ENCODE measurements at regions not wholly inside any gene's neighbourhood (a gene's known extent, or its start where the extent isn't known, plus 50 kb on each side); places are given as distances from the start of the nearest gene placed in this dataset.
A peak's percentile ranks its signal among the peaks of the same experiment; 100 is the strongest.
"Not testable (repeated sequence)": the region's sequence is repeated elsewhere in the genome, so short reads cannot be mapped to it uniquely, and the experiment has no call there.

GRCh38 chr18:8882632-8883408 lies 177.5 kb downstream of the MTCL1 start:
- Histone ChIP-seq H3K27ac (ENCODE audit: low read depth, low read length) (no peak overlapping the region), H3K9ac (ENCODE audit: low read depth, low read length) (no peak overlapping the region), H3K4me3 (ENCODE audit: low read length) (no peak overlapping the region), H3K9me3 (ENCODE audit: insufficient read depth, low read depth, low read length) (peaks cover 21% of the 10 kb centered on the region), H3K36me3 (ENCODE audit: insufficient read depth, low read length) (no peaks in the 10 kb centered on the region), H3K27me3 (ENCODE audit: insufficient read depth, low read length) (no peaks in the 10 kb centered on the region), H3K4me1 (ENCODE audit: insufficient read depth, low read length) (no peaks in the 10 kb centered on the region; the same call in 1 of the 2 replicates)
- 95% methylated on average over 13 of the region's 15 CpGs for WGBS

GRCh38 chr18:8883409-8883668 lies 178.0 kb downstream of the MTCL1 start:
- 94% methylated on average over 1 of the region's 1 CpG for WGBS

GRCh38 chr18:8887877-8888276 lies 182.5 kb downstream of the MTCL1 start:
- H3K27me3 ChIP-seq (ENCODE audit: insufficient read depth, low read length); H3K9ac ChIP-seq (ENCODE audit: low read depth, low read length); H3K27ac ChIP-seq (ENCODE audit: low read depth, low read length); H3K36me3 ChIP-seq (ENCODE audit: insufficient read depth, low read length); H3K4me3 ChIP-seq (ENCODE audit: low read length): not testable (repeated sequence)
- 97% methylated on average over 2 of the region's 2 CpGs for WGBS
- H3K9me3 ChIP-seq (ENCODE audit: insufficient read depth, low read depth, low read length), result peaks cover 11% of the 10 kb centered on the region; the same call in 1 of the 2 replicates
- peaks cover 19% of the 10 kb centered on the region for H3K4me1 ChIP-seq (ENCODE audit: insufficient read depth, low read length)

More at GRCh38 chr18:8883409-8883668, 178.0 kb downstream of the MTCL1 start:
- no peaks in the 10 kb centered on the region; the same call in 1 of the 2 replicates for H3K4me1 ChIP-seq (ENCODE audit: insufficient read depth, low read length)
- no peak overlapping the region for H3K27ac ChIP-seq (ENCODE audit: low read depth, low read length)
- no peaks in the 10 kb centered on the region for H3K36me3 ChIP-seq (ENCODE audit: insufficient read depth, low read length)
- no peaks in the 10 kb centered on the region for H3K27me3 ChIP-seq (ENCODE audit: insufficient read depth, low read length)
- H3K4me3 ChIP-seq (ENCODE audit: low read length), result no peak overlapping the region
- no peak overlapping the region for H3K9ac ChIP-seq (ENCODE audit: low read depth, low read length)
- H3K9me3 ChIP-seq (ENCODE audit: insufficient read depth, low read depth, low read length), result peaks cover 21% of the 10 kb centered on the region

- H3K4me3 ChIP-seq (ENCODE audit: low read length), result no peak overlapping the region
- H3K9ac ChIP-seq (ENCODE audit: low read depth, low read length), result no peak overlapping the region
- peak overlapping the region; percentile 47; the same call in 1 of the 2 replicates for H3K27ac ChIP-seq (ENCODE audit: low read depth, low read length)
- 92% methylated on average over 2 of the region's 2 CpGs for WGBS
- peaks cover 19% of the 10 kb centered on the region for H3K4me1 ChIP-seq (ENCODE audit: insufficient read depth, low read length)
- H3K27me3 ChIP-seq (ENCODE audit: insufficient read depth, low read length), result no peaks in the 10 kb centered on the region
- no peaks in the 10 kb centered on the region for H3K36me3 ChIP-seq (ENCODE audit: insufficient read depth, low read length)
- H3K9me3 ChIP-seq (ENCODE audit: insufficient read depth, low read depth, low read length), result no peaks in the 10 kb centered on the region; the same call in 1 of the 2 replicates
These were observed 184.1 kb downstream of the MTCL1 start for GRCh38 chr18:8889489-8889888.

DNA sequence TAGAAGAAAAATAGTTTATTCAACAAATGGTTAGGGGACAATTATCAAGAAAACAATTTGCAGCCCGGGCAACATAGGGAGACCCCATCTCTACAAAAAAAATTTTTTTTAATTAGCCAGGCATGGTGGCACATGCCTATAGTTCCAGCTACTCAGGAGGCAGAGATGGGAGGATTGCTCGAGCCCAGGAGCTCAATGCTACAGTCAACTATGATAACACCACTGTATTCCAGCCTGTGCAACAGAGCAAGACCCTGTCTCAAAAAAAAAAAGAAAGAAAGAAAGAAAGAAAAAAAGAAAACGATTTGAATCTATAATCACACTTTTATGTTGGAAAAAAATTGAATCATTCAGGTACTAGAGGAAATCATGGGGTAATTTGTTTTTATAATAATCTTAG lies 185.1 kb downstream of the MTCL1 start:
- H3K27ac ChIP-seq (ENCODE audit: low read depth, low read length), result peak overlapping the region; percentile 86
- not testable (repeated sequence) for H3K27me3 ChIP-seq (ENCODE audit: insufficient read depth, low read length); H3K9me3 ChIP-seq (ENCODE audit: insufficient read depth, low read depth, low read length); H3K36me3 ChIP-seq (ENCODE audit: insufficient read depth, low read length)
- peaks cover 19% of the 10 kb centered on the region for H3K4me1 ChIP-seq (ENCODE audit: insufficient read depth, low read length)
- WGBS, result 78% methylated on average over 2 of the region's 3 CpGs
- H3K9ac ChIP-seq (ENCODE audit: low read depth, low read length), result peak overlapping the region; percentile 62; the same call in 1 of the 2 replicates
- H3K4me3 ChIP-seq (ENCODE audit: low read length), result peak overlapping the region; percentile 20; the same call in 1 of the 2 replicates

DNA sequence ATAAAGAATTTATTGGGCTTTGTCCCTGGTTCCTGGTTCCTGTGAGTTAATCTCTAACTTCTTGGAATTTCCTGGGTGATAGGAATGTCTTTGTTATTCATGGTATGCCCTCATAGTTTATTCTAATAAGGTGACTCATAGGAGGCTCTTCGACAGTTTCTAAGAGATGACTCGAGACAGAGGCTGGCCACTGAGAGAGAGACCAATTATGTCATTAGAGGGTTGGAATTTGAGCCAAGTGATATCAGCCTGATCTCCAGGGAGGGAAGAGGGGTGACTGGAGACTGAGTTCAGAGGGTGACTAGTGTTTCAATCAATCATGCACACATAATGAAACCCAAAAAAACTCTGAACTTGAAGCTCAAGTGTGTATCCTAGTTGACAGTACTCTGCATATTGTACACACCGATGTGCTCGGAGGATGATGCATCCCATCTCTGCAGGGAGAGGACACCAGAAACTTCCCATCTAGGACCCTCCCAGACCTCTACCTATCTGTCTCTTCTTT lies 185.7 kb downstream of the MTCL1 start:
- Histone ChIP-seq H3K4me1 (ENCODE audit: insufficient read depth, low read length) (peaks cover 19% of the 10 kb centered on the region), H3K9me3 (ENCODE audit: insufficient read depth, low read depth, low read length) (no peaks in the 10 kb centered on the region; the same call in none of the 2 replicates), H3K27me3 (ENCODE audit: insufficient read depth, low read length) (no peaks in the 10 kb centered on the region), H3K9ac (ENCODE audit: low read depth, low read length) (peak overlapping the region; percentile 62), H3K36me3 (ENCODE audit: insufficient read depth, low read length) (no peaks in the 10 kb centered on the region), H3K27ac (ENCODE audit: low read depth, low read length) (peak overlapping the region; percentile 86), H3K4me3 (ENCODE audit: low read length) (peak overlapping the region; percentile 20; the same call in 1 of the 2 replicates)
- WGBS, result 45% methylated on average over 4 of the region's 4 CpGs

DNA sequence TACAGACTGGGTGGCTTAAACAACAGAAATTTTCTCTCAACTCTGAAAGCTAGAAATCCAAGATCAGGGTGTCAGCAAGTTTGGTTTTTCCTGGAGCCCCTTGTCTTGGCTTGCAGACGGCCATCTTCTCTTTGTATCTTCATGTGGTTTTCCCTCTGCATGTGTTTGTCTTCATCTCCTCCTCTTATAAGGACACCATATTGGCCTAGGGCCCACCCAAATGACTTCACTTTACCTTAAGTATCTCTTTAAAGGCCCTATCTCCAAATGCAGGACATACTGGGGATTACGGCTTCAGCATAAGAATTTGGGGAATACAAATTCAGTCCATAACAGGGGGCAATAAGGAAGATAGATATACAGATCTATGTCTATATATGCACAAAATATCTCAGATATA lies 187.9 kb downstream of the MTCL1 start:
- H3K27ac ChIP-seq (ENCODE audit: low read depth, low read length), result no peak overlapping the region
- no peaks in the 10 kb centered on the region for H3K27me3 ChIP-seq (ENCODE audit: insufficient read depth, low read length)
- peaks cover 19% of the 10 kb centered on the region for H3K4me1 ChIP-seq (ENCODE audit: insufficient read depth, low read length)
- H3K36me3 ChIP-seq (ENCODE audit: insufficient read depth, low read length), result no peaks in the 10 kb centered on the region
- H3K9ac ChIP-seq (ENCODE audit: low read depth, low read length), result no peak overlapping the region
- H3K4me3 ChIP-seq (ENCODE audit: low read length), result no peak overlapping the region
- 94% methylated on average over 2 of the region's 2 CpGs for WGBS
- H3K9me3 ChIP-seq (ENCODE audit: insufficient read depth, low read depth, low read length), result no peaks in the 10 kb centered on the region; the same call in none of the 2 replicates

DNA sequence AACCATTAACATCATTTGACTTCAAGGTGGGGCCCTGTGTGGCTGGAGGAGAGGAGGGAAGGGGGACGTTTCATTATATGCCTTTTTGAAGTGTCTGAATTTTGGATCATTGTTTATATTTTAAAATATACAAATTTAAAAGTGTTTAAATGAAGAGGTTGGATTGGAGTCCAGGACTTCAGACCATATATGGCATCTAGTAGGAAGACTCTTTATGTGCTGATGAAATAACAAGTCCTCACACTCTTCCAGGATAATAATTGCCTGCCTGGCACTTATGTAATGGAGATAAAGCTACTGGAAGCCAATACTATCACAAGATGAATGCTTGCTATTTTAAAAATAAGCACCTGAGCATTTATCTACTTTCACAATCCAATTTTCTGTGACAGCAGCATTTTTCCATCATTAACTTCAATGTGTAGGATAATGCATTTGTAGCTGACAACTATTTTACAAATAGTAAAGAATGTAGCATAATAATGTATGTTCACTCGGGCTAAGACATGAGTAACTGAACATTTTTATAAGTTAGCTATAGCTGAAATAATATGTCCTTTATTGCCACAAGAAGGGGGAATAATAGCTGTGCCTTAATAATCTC lies 188.4 kb downstream of the MTCL1 start:
- H3K9me3 ChIP-seq (ENCODE audit: insufficient read depth, low read depth, low read length), result no peaks in the 10 kb centered on the region; the same call in none of the 2 replicates
- no peaks in the 10 kb centered on the region for H3K27me3 ChIP-seq (ENCODE audit: insufficient read depth, low read length)
- H3K4me1 ChIP-seq (ENCODE audit: insufficient read depth, low read length), result peaks cover 19% of the 10 kb centered on the region
- no CpG with 5 or more reads among the region's 2 CpGs for WGBS
- no peak overlapping the region for H3K27ac ChIP-seq (ENCODE audit: low read depth, low read length)
- H3K9ac ChIP-seq (ENCODE audit: low read depth, low read length), result no peak overlapping the region
- H3K4me3 ChIP-seq (ENCODE audit: low read length), result no peak overlapping the region
- H3K36me3 ChIP-seq (ENCODE audit: insufficient read depth, low read length), result no peaks in the 10 kb centered on the region

DNA sequence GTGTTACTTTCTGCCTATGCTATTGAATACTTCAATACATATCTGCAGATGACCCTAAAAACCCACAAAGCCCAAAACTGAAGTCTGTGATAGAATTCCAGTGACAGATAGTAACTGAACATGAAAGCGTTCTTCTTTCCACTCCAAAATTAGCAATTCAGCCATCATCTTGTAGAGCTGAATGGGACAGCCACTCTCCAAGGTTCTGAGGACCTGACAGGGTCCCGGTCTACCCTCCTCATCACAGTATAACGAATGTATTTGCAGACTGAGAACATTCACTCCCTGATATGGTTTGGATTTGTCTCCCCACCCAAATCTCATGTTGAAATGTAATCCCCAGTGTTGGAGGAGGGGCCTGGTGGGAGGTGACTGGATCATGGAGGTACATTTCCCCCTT lies 189.5 kb downstream of the MTCL1 start:
- WGBS, result 77% methylated on average over 3 of the region's 3 CpGs
- no peaks in the 10 kb centered on the region for H3K36me3 ChIP-seq (ENCODE audit: insufficient read depth, low read length)
- no peaks in the 10 kb centered on the region; the same call in 1 of the 2 replicates for H3K9me3 ChIP-seq (ENCODE audit: insufficient read depth, low read depth, low read length)
- H3K27ac ChIP-seq (ENCODE audit: low read depth, low read length), result no peak overlapping the region
- H3K9ac ChIP-seq (ENCODE audit: low read depth, low read length), result no peak overlapping the region
- no peak overlapping the region for H3K4me3 ChIP-seq (ENCODE audit: low read length)
- H3K4me1 ChIP-seq (ENCODE audit: insufficient read depth, low read length), result peaks cover 17% of the 10 kb centered on the region
- H3K27me3 ChIP-seq (ENCODE audit: insufficient read depth, low read length), result no peaks in the 10 kb centered on the region

- Histone ChIP-seq H3K27me3 (ENCODE audit: insufficient read depth, low read length) (no peaks in the 10 kb centered on the region), H3K4me3 (ENCODE audit: low read length) (no peak overlapping the region), H3K4me1 (ENCODE audit: insufficient read depth, low read length) (peaks cover 12% of the 10 kb centered on the region), H3K27ac (ENCODE audit: low read depth, low read length) (no peak overlapping the region), H3K9me3 (ENCODE audit: insufficient read depth, low read depth, low read length) (no peaks in the 10 kb centered on the region; the same call in 1 of the 2 replicates), H3K9ac (ENCODE audit: low read depth, low read length) (no peak overlapping the region), H3K36me3 (ENCODE audit: insufficient read depth, low read length) (no peaks in the 10 kb centered on the region)
- WGBS, result 91% methylated on average over 1 of the region's 1 CpG
These were observed 190.0 kb downstream of the MTCL1 start for GRCh38 chr18:8895341-8895740.

DNA sequence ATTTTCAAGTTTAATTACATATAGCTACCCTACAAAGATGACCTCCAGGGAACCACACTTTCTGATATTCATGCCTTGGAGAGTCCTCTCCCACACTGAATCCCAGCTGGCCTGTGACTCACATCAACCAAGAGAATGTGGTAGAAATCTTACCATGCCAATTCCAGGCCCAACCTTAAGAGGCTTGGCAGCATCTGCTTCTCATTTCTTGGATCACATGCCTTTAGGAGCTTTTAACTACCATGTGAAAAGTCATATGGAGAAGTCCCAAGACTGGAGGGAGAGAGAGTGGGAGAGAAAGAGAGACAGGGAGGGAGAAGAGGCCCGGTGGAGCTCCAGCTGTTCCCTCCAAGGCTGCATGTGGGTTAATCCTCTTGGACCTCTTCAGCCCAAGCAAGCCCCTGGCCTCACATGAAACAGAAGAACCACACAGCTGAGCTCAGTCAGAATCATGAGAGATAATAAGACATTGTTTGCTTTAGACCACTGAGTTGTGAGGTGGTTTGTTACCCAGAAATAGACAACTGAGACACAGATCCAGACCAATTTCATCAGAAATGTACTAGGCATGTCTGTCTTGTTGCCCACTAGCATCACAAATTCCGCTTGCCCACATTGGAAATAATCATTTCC lies 190.7 kb downstream of the MTCL1 start:
- no peaks in the 10 kb centered on the region for H3K36me3 ChIP-seq (ENCODE audit: insufficient read depth, low read length)
- H3K9me3 ChIP-seq (ENCODE audit: insufficient read depth, low read depth, low read length), result no peaks in the 10 kb centered on the region; the same call in 1 of the 2 replicates
- 48% methylated on average over 2 of the region's 2 CpGs for WGBS
- no peak overlapping the region for H3K4me3 ChIP-seq (ENCODE audit: low read length)
- no peak overlapping the region for H3K9ac ChIP-seq (ENCODE audit: low read depth, low read length)
- H3K4me1 ChIP-seq (ENCODE audit: insufficient read depth, low read length), result peaks cover 6% of the 10 kb centered on the region
- H3K27me3 ChIP-seq (ENCODE audit: insufficient read depth, low read length), result no peaks in the 10 kb centered on the region
- no peak overlapping the region for H3K27ac ChIP-seq (ENCODE audit: low read depth, low read length)

Data from HUES64 (cell line).